H1 (cell line): ENCODE measurements at regions not wholly inside any gene's neighbourhood (a gene's known extent, or its start where the extent isn't known, plus 50 kb on each side); places are given as distances from the start of the nearest gene placed in this dataset.

Source experiments
- CHD7 ChIP-seq: fragments of 300-600 bp; sonication (generic); IDR thresholded peaks from 2 replicates; pipeline ENCODE4 v1.7.1; 2012; ENCODE audit warnings: low read length, moderate library complexity, mild to moderate bottlenecking, inconsistent platforms; ENCODE audit not compliant: insufficient replicate concordance

GRCh38 chr4:89579771-89580170 is 257.2 kb downstream of the SNCA start (continued):
- TF ChIP-seq CHD7 = no peak
